Breast epithelium (tissue), 4 donors: ENCODE measurements at regions not wholly inside any gene's neighbourhood (a gene's known extent, or its start where the extent isn't known, plus 50 kb on each side); places are given as distances from the start of the nearest gene placed in this dataset.
"Not testable (repeated sequence)": the region's sequence is repeated elsewhere in the genome, so short reads cannot be mapped to it uniquely, and the experiment has no call there.

ENCODE experiments used
- DNase-seq, 2 donors: peaks; one replicate each; pipeline ENCODE4 v3.0.0-alpha.2; 2019; ENCODE audit warnings: low spot score in 2 of 2
- H3K27ac ChIP-seq, 2 donors: fragments of 200-600 bp; sonication (generic) in 1 of 2; one replicate each; pipeline ENCODE4 v1.5.1; 2016 to 2019; ENCODE audit warnings: mild to moderate bottlenecking in 1 of 2
- H3K27me3 ChIP-seq, 2 donors: fragments of 200-600 bp; sonication (generic) in 1 of 2; one replicate each; pipeline versions ENCODE4 v1.5.1 to v1.6.0; 2017 to 2019; ENCODE audit warnings: control low read depth in 1 of 2, mild to moderate bottlenecking in 1 of 2
- H3K36me3 ChIP-seq: fragments of 200-600 bp; one replicate; pipeline ENCODE4 v1.5.1; 2019
- H3K4me1 ChIP-seq, 2 donors: fragments of 200-600 bp; sonication (generic); one replicate each; pipeline ENCODE4 v1.5.1; 2016 to 2019; ENCODE audit warnings: control low read depth in 1 of 2
- H3K4me3 ChIP-seq, 3 donors: fragments of 200-600 bp; sonication (generic); 1 replicate in 2 of 3; 2 replicates in 1 of 3; pipeline ENCODE4 v1.5.1; 2016 to 2019; ENCODE audit warnings: mild to moderate bottlenecking in 3 of 3, moderate library complexity in 2 of 3
- H3K9me3 ChIP-seq, 2 donors: fragments of 200-600 bp; sonication (generic) in 1 of 2; one replicate each; pipeline ENCODE4 v1.5.1; 2016 to 2019; ENCODE audit warnings: control low read depth in 1 of 2
- CTCF ChIP-seq, 3 donors: fragments of 450-650 bp; IDR thresholded peaks; one replicate each; pipeline ENCODE4 v1.5.1; 2016 to 2017; ENCODE audit warnings: antibody characterized with exemption in 3 of 3, mild to moderate bottlenecking in 3 of 3, moderate library complexity in 3 of 3
- POLR2A ChIP-seq: fragments of 450-650 bp; IDR thresholded peaks from one replicate; pipeline ENCODE4 v1.6.1; 2016; ENCODE audit warnings: antibody characterized with exemption, mild to moderate bottlenecking, moderate library complexity
- POLR2AphosphoS5 ChIP-seq, 3 donors: sonication (generic); formaldehyde crosslinking; IDR thresholded peaks; one replicate each; pipeline ENCODE4 v1.6.1; 2017; ENCODE audit warnings: antibody characterized with exemption in 3 of 3
- intact Hi-C: fragments of 100-400 bp; cut with DNase I; formaldehyde crosslinking; loops from one replicate; pipeline ENCODE4 v1.15.1; 2023; ENCODE audit warnings: low total_unique reads

- no peaks in the 10 kb centered on the region for H3K4me1 ChIP-seq
- H3K27ac ChIP-seq = no peak overlapping the region
- H3K27me3 ChIP-seq = no peaks in the 10 kb centered on the region
- TF ChIP-seq CTCF (IDR thresholded peaks at IDR 0.05) (no peak), POLR2A (no peak), POLR2AphosphoS5 (IDR thresholded peaks at IDR 0.05) (no peak)
- H3K4me3 ChIP-seq = no peak overlapping the region
- DNase-seq = no peak
- intact Hi-C loops = no loop called here
- no peaks in the 10 kb centered on the region for H3K36me3 ChIP-seq
- H3K9me3 ChIP-seq = peaks cover 2 to 7% of the 10 kb centered on the region in 2 donors
Observed at GRCh38 chr20:28562510-28562898, 2695.0 kb upstream of the DEFB115 start.

GRCh38 chr20:28562899-28563521 lies 2694.5 kb upstream of the DEFB115 start:
- H3K36me3 ChIP-seq, H3K4me1 ChIP-seq, DNase-seq, H3K9me3 ChIP-seq, H3K27me3 ChIP-seq, intact Hi-C loops, H3K4me3 ChIP-seq, H3K27ac ChIP-seq: not testable (repeated sequence)

GRCh38 chr20:28564024-28564423 lies 2693.4 kb upstream of the DEFB115 start:
- H3K27ac ChIP-seq, H3K9me3 ChIP-seq, intact Hi-C loops, H3K27me3 ChIP-seq, DNase-seq, H3K36me3 ChIP-seq, H3K4me3 ChIP-seq, H3K4me1 ChIP-seq: not testable (repeated sequence)

GRCh38 chr20:28564688-28565463 lies 2692.6 kb upstream of the DEFB115 start:
- intact Hi-C loops, H3K27ac ChIP-seq, H3K4me3 ChIP-seq, H3K36me3 ChIP-seq, H3K27me3 ChIP-seq, H3K4me1 ChIP-seq, DNase-seq: not testable (repeated sequence)
- H3K9me3 ChIP-seq = peaks cover 7 to 10% of the 10 kb centered on the region in 2 donors

- H3K4me1 ChIP-seq, intact Hi-C loops, H3K36me3 ChIP-seq, H3K27me3 ChIP-seq, H3K27ac ChIP-seq, DNase-seq, H3K9me3 ChIP-seq, H3K4me3 ChIP-seq: not testable (repeated sequence)
Observed at GRCh38 chr20:28575991-28576390, 2681.5 kb upstream of the DEFB115 start.

GRCh38 chr20:28591680-28592079 lies 2665.8 kb upstream of the DEFB115 start:
- H3K9me3 ChIP-seq = not testable (repeated sequence)

GRCh38 chr20:28593383-28593782 lies 2664.1 kb upstream of the DEFB115 start:
- H3K36me3 ChIP-seq, H3K9me3 ChIP-seq, H3K27ac ChIP-seq, H3K4me1 ChIP-seq, intact Hi-C loops, DNase-seq, H3K4me3 ChIP-seq, H3K27me3 ChIP-seq: not testable (repeated sequence)

More at GRCh38 chr20:28591680-28592079, 2665.8 kb upstream of the DEFB115 start:
- intact Hi-C loops, H3K27ac ChIP-seq, H3K36me3 ChIP-seq, H3K4me3 ChIP-seq, DNase-seq, H3K4me1 ChIP-seq, H3K27me3 ChIP-seq: not testable (repeated sequence)

- intact Hi-C loops, H3K9me3 ChIP-seq, H3K4me1 ChIP-seq, H3K36me3 ChIP-seq, DNase-seq, H3K4me3 ChIP-seq, H3K27me3 ChIP-seq, H3K27ac ChIP-seq: not testable (repeated sequence)
Observed at GRCh38 chr20:28594476-28594875, 2663.0 kb upstream of the DEFB115 start.

GRCh38 chr20:28602006-28602402 lies 2655.5 kb upstream of the DEFB115 start:
- peak overlapping the region; percentile 40 to 48 for H3K27ac ChIP-seq

More at GRCh38 chr20:28602006-28602402, 2655.5 kb upstream of the DEFB115 start:
- peak overlapping the region; percentile 57 to 66 (median 64) for H3K4me3 ChIP-seq
- H3K9me3 ChIP-seq, intact Hi-C loops, DNase-seq, H3K27me3 ChIP-seq, H3K4me1 ChIP-seq, H3K36me3 ChIP-seq: not testable (repeated sequence)
